Testis (tissue), 2 donors: ENCODE measurements at regions not wholly inside any gene's neighbourhood (a gene's known extent, or its start where the extent isn't known, plus 50 kb on each side); places are given as distances from the start of the nearest gene placed in this dataset.

Experiments used
- POLR2A ChIP-seq: fragments of 450-650 bp; IDR thresholded peaks from one replicate; pipeline ENCODE4 v1.6.1; 2017; ENCODE audit warnings: antibody characterized with exemption, mild to moderate bottlenecking, moderate library complexity
- TF ChIP-seq, protein P1 (sequence below), 3 experiments: fragments of 450-650 bp in 2 of 3; fragments of 200-600 bp in 1 of 3; sonication (generic) in 1 of 3; IDR thresholded peaks; one replicate each; pipeline ENCODE4 v1.5.1; 2016 to 2019; ENCODE audit warnings: antibody characterized with exemption in 3 of 3, mild to moderate bottlenecking in 2 of 3, moderate library complexity in 1 of 3

DNA sequence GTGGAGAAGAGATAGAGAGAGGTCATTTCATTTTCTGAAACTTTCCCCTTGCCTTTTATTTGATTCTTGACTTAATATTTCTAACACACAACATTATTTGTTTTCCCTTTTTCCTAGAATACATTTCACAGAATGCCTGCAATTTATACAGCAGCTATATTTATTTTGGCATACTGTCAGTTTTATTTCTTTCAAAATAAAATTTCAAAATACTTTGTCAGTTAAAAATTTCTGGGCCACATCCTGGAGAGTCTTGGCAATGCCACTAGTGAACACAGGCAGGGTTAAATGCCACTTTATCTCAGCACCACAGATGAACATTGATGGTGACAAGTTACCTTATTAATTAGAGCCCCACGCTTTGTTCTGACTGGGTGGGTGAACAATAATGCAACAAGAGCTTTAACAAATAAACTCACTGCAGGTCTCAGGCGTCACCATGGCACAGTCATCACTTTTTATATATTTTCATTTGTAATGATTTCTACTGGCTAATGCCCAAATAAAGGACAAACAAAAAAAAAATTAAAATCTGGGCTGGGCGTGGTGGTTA, 494.0 kb downstream of the KIF20B start:
- TF ChIP-seq, protein P1, sequence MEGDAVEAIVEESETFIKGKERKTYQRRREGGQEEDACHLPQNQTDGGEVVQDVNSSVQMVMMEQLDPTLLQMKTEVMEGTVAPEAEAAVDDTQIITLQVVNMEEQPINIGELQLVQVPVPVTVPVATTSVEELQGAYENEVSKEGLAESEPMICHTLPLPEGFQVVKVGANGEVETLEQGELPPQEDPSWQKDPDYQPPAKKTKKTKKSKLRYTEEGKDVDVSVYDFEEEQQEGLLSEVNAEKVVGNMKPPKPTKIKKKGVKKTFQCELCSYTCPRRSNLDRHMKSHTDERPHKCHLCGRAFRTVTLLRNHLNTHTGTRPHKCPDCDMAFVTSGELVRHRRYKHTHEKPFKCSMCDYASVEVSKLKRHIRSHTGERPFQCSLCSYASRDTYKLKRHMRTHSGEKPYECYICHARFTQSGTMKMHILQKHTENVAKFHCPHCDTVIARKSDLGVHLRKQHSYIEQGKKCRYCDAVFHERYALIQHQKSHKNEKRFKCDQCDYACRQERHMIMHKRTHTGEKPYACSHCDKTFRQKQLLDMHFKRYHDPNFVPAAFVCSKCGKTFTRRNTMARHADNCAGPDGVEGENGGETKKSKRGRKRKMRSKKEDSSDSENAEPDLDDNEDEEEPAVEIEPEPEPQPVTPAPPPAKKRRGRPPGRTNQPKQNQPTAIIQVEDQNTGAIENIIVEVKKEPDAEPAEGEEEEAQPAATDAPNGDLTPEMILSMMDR (IDR thresholded peaks at IDR 0.05): no peak
- no peak for TF ChIP-seq POLR2A
